ENCODE measurements at regions not wholly inside any gene's neighbourhood (a gene's known extent, or its start where the extent isn't known, plus 50 kb on each side); places are given as distances from the start of the nearest gene placed in this dataset.

- H3K4me1 ChIP-seq (ENCODE audit: control insufficient read depth, insufficient read depth, low read length) = no peaks in the 10 kb centered on the region
- BruUV-seq (replicated peaks) = no TSS peak
- H3K27me3 ChIP-seq (ENCODE audit: control insufficient read depth, insufficient read depth, low read length) = no peaks in the 10 kb centered on the region
- intact Hi-C loops (cut with micrococcal nuclease; ENCODE audit: unreplicated experiment) (no loop called here), in situ Hi-C loops (cut with HindIII; ENCODE audit: low pct_unique_long_range_greater_than_20kb, low sequenced_read_pairs) (no loop called here)
- no peak overlapping the region for H3K4me3 ChIP-seq (ENCODE audit: low read depth in 2 of 2, low read length in 2 of 2)
- TF ChIP-seq SIN3A (IDR thresholded peaks at IDR 0.05; ENCODE audit: borderline replicate concordance, insufficient read depth, low read depth, low read length) = no peak
- TF ChIP-seq POLR2AphosphoS5 (IDR thresholded peaks at IDR 0.05; ENCODE audit: low read depth, low read length) = no peak
- TF ChIP-seq CTCF (IDR thresholded peaks at IDR 0.05) = no peak
- TF ChIP-seq REST (IDR thresholded peaks at IDR 0.05; ENCODE audit: insufficient read depth in 1 of 2, low read depth in 2 of 2, low read length in 1 of 2) = no peak
- TF ChIP-seq TCF7L2 (IDR thresholded peaks at IDR 0.05; ENCODE audit: low read depth, low read length) = no peak
- no peaks in the 10 kb centered on the region for H3K9me3 ChIP-seq (ENCODE audit: control insufficient read depth, insufficient read depth, low read depth, low read length)
- POLR2A ChIA-PET = no interaction called here
- no peaks in the 10 kb centered on the region for H3K36me3 ChIP-seq (ENCODE audit: control insufficient read depth, insufficient read depth, low read length)
- DNase-seq (ENCODE audit: low read depth, low spot score) = no peak
- CTCF ChIA-PET = no interaction called here
- no peak overlapping the region for H3K27ac ChIP-seq (ENCODE audit: low read length)
- ATAC-seq = no peak
Observed at GRCh38 chr4:64564126-64564525, 154.9 kb upstream of the TECRL start.

GRCh38 chr4:64559571-64559970 is 150.3 kb upstream of the TECRL start:
- Histone ChIP-seq H3K4me1 (ENCODE audit: control insufficient read depth, insufficient read depth, low read length) (no peaks in the 10 kb centered on the region), H3K36me3 (ENCODE audit: control insufficient read depth, insufficient read depth, low read length) (no peaks in the 10 kb centered on the region), H3K27ac (ENCODE audit: low read length) (no peak overlapping the region), H3K27me3 (ENCODE audit: control insufficient read depth, insufficient read depth, low read length) (no peaks in the 10 kb centered on the region), H3K4me3 (ENCODE audit: low read depth in 2 of 2, low read length in 2 of 2) (no peak overlapping the region), H3K9me3 (ENCODE audit: control insufficient read depth, insufficient read depth, low read depth, low read length) (no peaks in the 10 kb centered on the region)
- ChIA-PET POLR2A (no interaction called here), CTCF (no interaction called here)
- ATAC-seq (no peak), DNase-seq (ENCODE audit: low read depth, low spot score) (no peak)
- TF ChIP-seq SIN3A (IDR thresholded peaks at IDR 0.05; ENCODE audit: borderline replicate concordance, insufficient read depth, low read depth, low read length) = no peak
- no peak for TF ChIP-seq REST (IDR thresholded peaks at IDR 0.05; ENCODE audit: insufficient read depth in 1 of 2, low read depth in 2 of 2, low read length in 1 of 2)
- no peak for TF ChIP-seq TCF7L2 (IDR thresholded peaks at IDR 0.05; ENCODE audit: low read depth, low read length)
- no peak for TF ChIP-seq POLR2AphosphoS5 (IDR thresholded peaks at IDR 0.05; ENCODE audit: low read depth, low read length)
- TF ChIP-seq CTCF (IDR thresholded peaks at IDR 0.05) = no peak
- no TSS peak for BruUV-seq (replicated peaks)
- intact Hi-C loops (cut with micrococcal nuclease; ENCODE audit: unreplicated experiment) (no loop called here), in situ Hi-C loops (cut with HindIII; ENCODE audit: low pct_unique_long_range_greater_than_20kb, low sequenced_read_pairs) (no loop called here)

Measured in Panc1 (cell line).